Gastrocnemius medialis (tissue), 4 donors: ENCODE measurements at regions not wholly inside any gene's neighbourhood (a gene's known extent, or its start where the extent isn't known, plus 50 kb on each side); places are given as distances from the start of the nearest gene placed in this dataset.

Source experiments
- ATAC-seq, 2 donors: fragments of 150-250 bp; one replicate each; pipeline ENCODE4 v1.9.1; 2016
- DNase-seq, 2 donors: peaks; one replicate each; pipeline ENCODE4 v3.0.0-alpha.2; 2019
- H3K27ac ChIP-seq, 4 donors: fragments of 200-600 bp; sonication (generic); 1 replicate in 1 of 4; 2 replicates in 3 of 4; pipeline ENCODE4 v1.5.1; 2016 to 2018; ENCODE audit warnings: mild to moderate bottlenecking in 2 of 4, moderate library complexity in 1 of 4
- H3K27me3 ChIP-seq, 3 donors: fragments of 200-600 bp; sonication (generic) in 2 of 3; 1 replicate in 1 of 3; 2 replicates in 2 of 3; pipeline versions ENCODE4 v1.5.1 to v1.6.0; 2016 to 2019; ENCODE audit warnings: mild to moderate bottlenecking in 1 of 3, moderate library complexity in 1 of 3
- H3K36me3 ChIP-seq, 2 donors: fragments of 200-600 bp; sonication (generic) in 1 of 2; one replicate each; pipeline ENCODE4 v1.5.1; 2017 to 2018
- H3K4me1 ChIP-seq, 2 donors: fragments of 200-600 bp; sonication (generic) in 1 of 2; one replicate each; pipeline ENCODE4 v1.5.1; 2016 to 2017; ENCODE audit warnings: mild to moderate bottlenecking in 2 of 2
- H3K4me3 ChIP-seq, 4 donors: fragments of 200-600 bp; sonication (generic) in 3 of 4; 1 replicate in 1 of 4; 2 replicates in 3 of 4; pipeline ENCODE4 v1.5.1; 2016 to 2019; ENCODE audit warnings: mild to moderate bottlenecking in 2 of 4
- H3K9me3 ChIP-seq, 3 donors: fragments of 200-600 bp; sonication (generic) in 2 of 3; 1 replicate in 1 of 3; 2 replicates in 2 of 3; pipeline ENCODE4 v1.5.1; 2016 to 2019
- CTCF ChIP-seq, 5 experiments: fragments of 450-650 bp in 3 of 5; fragments of 200-600 bp in 2 of 5; sonication (generic) in 2 of 5; IDR thresholded peaks in 4 of 5; conservative IDR thresholded peaks in 1 of 5; 1 replicate in 4 of 5; 2 replicates in 1 of 5; pipeline ENCODE4 v1.5.1; 2016 to 2019; ENCODE audit warnings: antibody characterized with exemption in 5 of 5, mild to moderate bottlenecking in 3 of 5, moderate library complexity in 3 of 5
- POLR2A ChIP-seq, 2 donors: fragments of 450-650 bp; IDR thresholded peaks; one replicate each; pipeline ENCODE4 v1.6.1; 2017; ENCODE audit warnings: antibody characterized with exemption in 2 of 2, mild to moderate bottlenecking in 2 of 2, moderate library complexity in 2 of 2
- in situ Hi-C, 4 donors: fragments of 200-750 bp; cut with MboI; loops; one replicate each; pipeline versions ENCODE4 v1.15.0 to v1.8.0; 2017; ENCODE audit warnings: low sequenced_read_pairs in 4 of 4
- intact Hi-C: fragments of 100-400 bp; cut with DNase I; formaldehyde crosslinking; loops from one replicate; pipeline ENCODE4 v1.15.1; 2023; ENCODE audit warnings: low total_unique reads

- no peak overlapping the region for H3K27ac ChIP-seq
- intact Hi-C loops: no loop called here
- TF ChIP-seq CTCF (IDR thresholded peaks at IDR 0.05 in 4 of 5, conservative IDR thresholded peaks at IDR 0.05 in 1 of 5) (no peak), POLR2A (IDR thresholded peaks at IDR 0.05) (no peak)
- no peak overlapping the region for H3K4me3 ChIP-seq
- DNase-seq (no peak), ATAC-seq (no peak)
- in situ Hi-C loops: no loop called here
- no peaks in the 10 kb centered on the region for H3K9me3 ChIP-seq
- H3K36me3 ChIP-seq: no peaks in the 10 kb centered on the region
- H3K27me3 ChIP-seq: no peaks in the 10 kb centered on the region
- H3K4me1 ChIP-seq: no peaks in the 10 kb centered on the region
Observed at GRCh38 chr14:25943329-25943728, 654.5 kb downstream of the NOVA1 start.

DNA sequence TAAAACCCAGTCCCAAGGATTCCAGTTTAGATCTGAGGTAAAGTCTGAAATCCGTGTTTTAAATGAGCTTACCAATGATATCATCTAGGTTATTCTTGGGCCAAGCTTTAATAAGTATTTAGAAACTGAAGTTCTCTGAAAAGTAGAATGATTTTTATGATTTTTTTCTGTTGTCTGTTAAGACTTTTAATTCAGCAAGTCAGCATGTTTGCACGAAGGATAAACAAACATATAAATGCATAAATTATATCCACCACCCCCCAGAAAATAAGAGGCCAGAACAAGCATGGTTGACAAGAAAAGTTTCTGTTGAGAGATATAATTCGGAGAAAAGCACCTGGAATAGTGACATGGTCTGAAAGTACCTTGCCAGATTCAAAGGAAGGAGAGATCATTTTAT lies 655.7 kb downstream of the NOVA1 start:
- TF ChIP-seq POLR2A (IDR thresholded peaks at IDR 0.05) (no peak), CTCF (IDR thresholded peaks at IDR 0.05 in 4 of 5, conservative IDR thresholded peaks at IDR 0.05 in 1 of 5) (no peak)
- intact Hi-C loops (no loop called here), in situ Hi-C loops (no loop called here)
- no peaks in the 10 kb centered on the region for H3K4me1 ChIP-seq
- ATAC-seq (no peak), DNase-seq (no peak)
- no peak overlapping the region for H3K4me3 ChIP-seq
- H3K36me3 ChIP-seq: no peaks in the 10 kb centered on the region
- H3K9me3 ChIP-seq: no peaks in the 10 kb centered on the region
- no peak overlapping the region for H3K27ac ChIP-seq
- H3K27me3 ChIP-seq: no peaks in the 10 kb centered on the region

DNA sequence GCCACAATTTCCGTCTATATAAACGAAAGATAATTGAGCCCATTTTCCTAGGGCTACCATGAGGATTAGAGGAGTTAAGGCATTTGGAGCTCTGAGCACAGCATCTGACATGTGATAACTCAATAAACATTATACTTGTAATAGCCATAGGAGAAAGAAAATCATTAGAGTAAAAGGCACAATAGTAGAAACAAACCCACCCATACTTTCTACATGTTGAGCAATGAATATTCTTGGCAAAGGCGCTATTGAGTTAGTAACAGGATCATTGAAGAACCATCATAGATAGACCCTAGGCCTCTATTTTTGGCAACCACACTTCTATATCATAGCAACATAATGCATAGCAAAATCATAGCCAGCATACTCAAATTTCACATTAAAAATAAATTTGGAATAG lies 664.1 kb downstream of the NOVA1 start:
- DNase-seq (no peak), ATAC-seq (no peak)
- no peak overlapping the region for H3K27ac ChIP-seq
- no peaks in the 10 kb centered on the region for H3K36me3 ChIP-seq
- intact Hi-C loops: no loop called here
- no peak for TF ChIP-seq CTCF (IDR thresholded peaks at IDR 0.05 in 4 of 5, conservative IDR thresholded peaks at IDR 0.05 in 1 of 5)
- no peak for TF ChIP-seq POLR2A (IDR thresholded peaks at IDR 0.05)
- no peaks in the 10 kb centered on the region for H3K27me3 ChIP-seq
- H3K4me1 ChIP-seq: no peaks in the 10 kb centered on the region
- H3K4me3 ChIP-seq: no peak overlapping the region
- no peaks in the 10 kb centered on the region for H3K9me3 ChIP-seq
- in situ Hi-C loops: no loop called here

DNA sequence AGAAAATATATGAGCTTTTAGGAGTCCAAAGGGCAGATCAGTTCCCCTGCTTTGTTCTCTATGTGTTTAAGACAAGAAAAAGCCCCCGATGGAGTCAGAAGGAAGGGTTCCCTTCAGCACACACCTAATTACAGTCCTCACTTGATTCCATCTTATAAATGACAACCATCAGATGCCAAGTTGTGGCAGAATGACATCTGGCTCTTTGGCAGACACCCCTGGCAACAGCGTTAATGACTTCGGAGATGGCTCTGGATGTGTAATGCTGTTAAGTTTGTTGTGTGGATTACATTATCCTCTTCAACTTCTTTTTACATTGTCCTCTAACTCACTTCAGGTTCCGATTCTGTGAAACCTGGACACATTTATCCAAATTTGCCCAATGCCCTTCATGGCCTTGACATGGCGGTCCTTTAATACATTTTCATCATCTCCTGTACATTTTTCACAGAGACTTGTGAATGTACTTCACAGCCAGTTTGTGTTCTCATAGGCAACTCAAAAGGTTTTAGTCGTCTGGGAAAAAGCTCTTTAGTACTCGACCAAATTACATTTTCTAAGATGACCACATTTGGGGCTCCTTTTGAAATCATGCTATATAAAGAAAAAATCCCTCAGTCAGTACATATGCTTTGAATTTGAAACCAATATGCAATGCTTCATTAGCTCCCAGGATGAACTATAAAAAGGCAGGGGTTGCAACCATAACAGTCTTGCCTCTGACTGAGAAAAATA lies 667.8 kb downstream of the NOVA1 start:
- no peak for ATAC-seq
- Histone ChIP-seq H3K4me3 (no peak overlapping the region), H3K4me1 (no peaks in the 10 kb centered on the region), H3K27me3 (no peaks in the 10 kb centered on the region), H3K27ac (no peak overlapping the region), H3K36me3 (no peaks in the 10 kb centered on the region), H3K9me3 (no peaks in the 10 kb centered on the region)
- intact Hi-C loops (no loop called here), in situ Hi-C loops (no loop called here)
- TF ChIP-seq CTCF (IDR thresholded peaks at IDR 0.05 in 4 of 5, conservative IDR thresholded peaks at IDR 0.05 in 1 of 5) (no peak), POLR2A (IDR thresholded peaks at IDR 0.05) (no peak)
- no peak for DNase-seq

DNA sequence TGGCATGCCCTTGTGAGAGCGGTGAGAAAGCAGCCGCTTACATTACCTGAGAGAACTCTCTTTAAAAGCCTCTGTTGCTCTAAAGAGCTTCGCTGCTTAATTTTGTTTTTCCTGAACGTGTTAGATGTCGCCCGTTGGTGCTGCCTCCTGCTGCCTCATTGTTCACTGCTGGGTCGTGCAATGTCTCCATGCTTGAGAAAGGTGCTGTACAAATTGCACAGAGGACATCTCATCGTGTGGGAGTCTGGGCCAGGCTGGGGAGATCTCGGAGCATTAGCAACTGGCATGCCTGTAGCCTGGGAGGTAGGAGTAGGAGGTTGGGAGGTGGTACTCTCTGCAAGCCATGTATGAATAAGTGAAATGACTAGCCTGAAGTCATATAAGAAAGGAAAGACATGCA lies 686.0 kb downstream of the NOVA1 start:
- in situ Hi-C loops: no loop called here

More for the DNA sequence above, 686.0 kb downstream of the NOVA1 start:
- Histone ChIP-seq H3K4me3 (no peak overlapping the region), H3K27me3 (no peaks in the 10 kb centered on the region), H3K36me3 (no peaks in the 10 kb centered on the region), H3K27ac (no peak overlapping the region), H3K4me1 (no peaks in the 10 kb centered on the region), H3K9me3 (no peaks in the 10 kb centered on the region)
- ATAC-seq (no peak), DNase-seq (no peak)
- TF ChIP-seq POLR2A (IDR thresholded peaks at IDR 0.05) (no peak), CTCF (IDR thresholded peaks at IDR 0.05 in 4 of 5, conservative IDR thresholded peaks at IDR 0.05 in 1 of 5) (no peak)
- intact Hi-C loops: no loop called here
